Kidney (tissue), 13 donors: ENCODE measurements at regions not wholly inside any gene's neighbourhood (a gene's known extent, or its start where the extent isn't known, plus 50 kb on each side); places are given as distances from the start of the nearest gene placed in this dataset.

Experiments used
- DNase-seq, 5 donors: peaks; one replicate each; pipeline ENCODE4 v3.0.0-alpha.2; 2013 to 2020
- FAIRE-seq: peaks from 2 replicates; lab custom pipeline; 2012; peaks lifted over from hg19 to GRCh38; lab: Jason Lieb, UNC
- H3K27ac ChIP-seq, 2 donors: one replicate each; pipeline ENCODE4 v1.7.0; 2013; ENCODE audit warnings: low read depth in 2 of 2, low read length in 2 of 2, inconsistent platforms in 1 of 2
- H3K27me3 ChIP-seq: one replicate; pipeline ENCODE4 v1.7.1; 2013; ENCODE audit warnings: low read length, inconsistent platforms; ENCODE audit not compliant: control insufficient read depth, insufficient read depth
- H3K36me3 ChIP-seq, 3 donors: one replicate each; pipeline versions ENCODE4 v1.7.0 to v1.7.1; 2013; ENCODE audit warnings: low read length in 3 of 3, control low read depth in 1 of 3, inconsistent platforms in 1 of 3; ENCODE audit not compliant: insufficient read depth in 3 of 3, control insufficient read depth in 2 of 3
- H3K4me1 ChIP-seq, 3 donors: one replicate each; pipeline versions ENCODE4 v1.7.0 to v1.7.1; 2013; ENCODE audit warnings: low read length in 3 of 3, inconsistent platforms in 1 of 3, low read depth in 1 of 3; ENCODE audit not compliant: control insufficient read depth in 2 of 3, insufficient read depth in 2 of 3
- H3K4me3 ChIP-seq, 3 donors: one replicate each; pipeline versions ENCODE4 v1.7.0 to v1.8.1; 2013; ENCODE audit warnings: low read length in 3 of 3, control low read depth in 1 of 3, inconsistent platforms in 1 of 3
- H3K9ac ChIP-seq, 3 donors: one replicate each; pipeline versions ENCODE4 v1.7.0 to v1.7.1; 2013; ENCODE audit warnings: low read length in 3 of 3, control low read depth in 1 of 3, inconsistent platforms in 1 of 3
- H3K9me3 ChIP-seq, 3 donors: one replicate each; pipeline versions ENCODE4 v1.7.0 to v1.7.1; 2013; ENCODE audit warnings: low read length in 3 of 3, control low read depth in 1 of 3, inconsistent platforms in 1 of 3; ENCODE audit not compliant: control insufficient read depth in 2 of 3, insufficient read depth in 1 of 3
- CTCF ChIP-seq: IDR thresholded peaks from 3 replicates; pipeline ENCODE4 v1.5.1; 2012; ENCODE audit warnings: mild to moderate bottlenecking, moderate library complexity, borderline replicate concordance; ENCODE audit not compliant: insufficient read depth; ENCODE audit errors: extremely low read depth
- intact Hi-C: fragments of 100-400 bp; cut with DNase I; formaldehyde crosslinking; loops from one replicate; pipeline ENCODE4 v1.11.1; 2022
- donor health status: control.
- donor health status: control.
- donor health status: control.
- donor health status: control.
- donor health status: control.
- donor health status: DM: yes; HTN: yes; CAD: no.
- donor health status: Normal renal cell carcinoma (clear cell type).

GRCh38 chr9:16924311-16924915 lies 53.9 kb upstream of the BNC2 start:
- H3K27ac ChIP-seq = no peak overlapping the region
- no peak for FAIRE-seq
- H3K36me3 ChIP-seq = no peaks in the 10 kb centered on the region
- intact Hi-C loops = no loop called here
- no peaks in the 10 kb centered on the region for H3K4me1 ChIP-seq
- H3K9ac ChIP-seq = no peak overlapping the region
- DNase-seq = peak in 1 of 5 donors; percentile 69
- no peak overlapping the region for H3K4me3 ChIP-seq
- H3K9me3 ChIP-seq = no peaks in the 10 kb centered on the region
- TF ChIP-seq CTCF = no peak
- no peaks in the 10 kb centered on the region for H3K27me3 ChIP-seq

GRCh38 chr9:16921855-16922254 lies 51.4 kb upstream of the BNC2 start:
- Histone ChIP-seq H3K27ac (no peak overlapping the region), H3K9me3 (no peaks in the 10 kb centered on the region), H3K4me1 (no peaks in the 10 kb centered on the region), H3K4me3 (no peak overlapping the region), H3K9ac (no peak overlapping the region), H3K27me3 (no peaks in the 10 kb centered on the region), H3K36me3 (no peaks in the 10 kb centered on the region)
- DNase-seq = no peak
- FAIRE-seq = no peak
- TF ChIP-seq CTCF = no peak
- intact Hi-C loops = no loop called here
